GOT3 (cell line): ENCODE measurements at regions not wholly inside any gene's neighbourhood (a gene's known extent, or its start where the extent isn't known, plus 50 kb on each side); places are given as distances from the start of the nearest gene placed in this dataset.

Experiments used
- DNase-seq: peaks from one replicate; lab custom pipeline; 2025; ENCODE audit warnings: mixed read lengths; lab: John Stamatoyannopoulos, UW

- DNase-seq, result no peak
Measured at GRCh38 chr7:46539892-46540483, 618.9 kb upstream of the IGFBP3 start.

- DNase-seq, result no peak
Measured at GRCh38 chr7:46537191-46537905, 616.3 kb upstream of the IGFBP3 start.

GRCh38 chr7:46534664-46535588 lies 613.9 kb upstream of the IGFBP3 start:
- DNase-seq, result no peak

- no peak for DNase-seq
Measured at GRCh38 chr7:46533946-46534345, 612.9 kb upstream of the IGFBP3 start.

GRCh38 chr7:46532571-46532970 lies 611.5 kb upstream of the IGFBP3 start:
- DNase-seq, result no peak

- no peak for DNase-seq
Measured at GRCh38 chr7:46530081-46530750, 609.1 kb upstream of the IGFBP3 start.

GRCh38 chr7:46527360-46527759 lies 606.3 kb upstream of the IGFBP3 start:
- DNase-seq, result no peak

- DNase-seq, result no peak
Measured at GRCh38 chr7:46525876-46526275, 604.8 kb upstream of the IGFBP3 start.

- no peak for DNase-seq
Measured at GRCh38 chr7:46524350-46524749, 603.3 kb upstream of the IGFBP3 start.

- DNase-seq, result no peak
Measured at GRCh38 chr7:46522354-46522906, 601.4 kb upstream of the IGFBP3 start.

GRCh38 chr7:46518713-46519112 lies 597.6 kb upstream of the IGFBP3 start:
- DNase-seq, result no peak

- DNase-seq, result no peak
Measured at GRCh38 chr7:46515844-46516590, 594.9 kb upstream of the IGFBP3 start.

GRCh38 chr7:46513447-46513848 lies 592.4 kb upstream of the IGFBP3 start:
- DNase-seq, result no peak

GRCh38 chr7:46512891-46513413 lies 591.9 kb upstream of the IGFBP3 start:
- no peak for DNase-seq

GRCh38 chr7:46511442-46512215 lies 590.6 kb upstream of the IGFBP3 start:
- DNase-seq, result no peak

GRCh38 chr7:46508583-46508982 lies 587.5 kb upstream of the IGFBP3 start:
- DNase-seq, result no peak

GRCh38 chr7:46507560-46507959 lies 586.5 kb upstream of the IGFBP3 start:
- DNase-seq, result no peak

GRCh38 chr7:46494441-46494840 lies 573.4 kb upstream of the IGFBP3 start:
- DNase-seq, result no peak

- DNase-seq, result no peak
Measured at GRCh38 chr7:46494028-46494427, 573.0 kb upstream of the IGFBP3 start.

- DNase-seq, result no peak
Measured at GRCh38 chr7:46493196-46493595, 572.1 kb upstream of the IGFBP3 start.
